ENCODE measurements at regions not wholly inside any gene's neighbourhood (a gene's known extent, or its start where the extent isn't known, plus 50 kb on each side); places are given as distances from the start of the nearest gene placed in this dataset.

- DNase-seq: no peak
Measured at GRCh38 chrX:45975633-45976032, 569.6 kb downstream of the ZNF674 start.

- no peak for DNase-seq
Measured at GRCh38 chrX:45972636-45973035, 572.6 kb downstream of the ZNF674 start.

DNA sequence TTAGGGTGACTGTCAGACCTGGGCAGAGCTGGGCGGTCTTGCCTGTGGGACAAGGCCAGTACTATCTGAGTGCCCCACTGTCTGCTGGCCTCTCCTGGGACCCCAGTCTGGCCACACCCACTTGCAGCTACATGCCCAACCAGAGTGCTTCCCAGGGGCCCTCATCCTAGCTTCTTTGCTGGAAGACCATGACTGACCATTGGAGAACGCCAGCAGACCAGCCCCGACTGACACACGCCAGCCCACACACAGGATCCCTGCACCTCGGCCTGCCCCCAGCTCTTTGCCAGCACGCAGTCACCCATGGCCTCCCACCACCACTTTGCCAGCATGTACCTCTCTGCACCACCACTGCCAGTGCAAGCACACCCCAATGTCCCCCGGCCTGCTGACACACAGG is 585.7 kb downstream of the ZNF674 start:
- no peak for DNase-seq

- DNase-seq: no peak
Measured at GRCh38 chrX:45956191-45956870, 588.9 kb downstream of the ZNF674 start.

- no peak for DNase-seq
Measured at GRCh38 chrX:45955661-45956060, 589.6 kb downstream of the ZNF674 start.

- DNase-seq: peak; percentile 2
Measured at GRCh38 chrX:45954026-45954425, 591.2 kb downstream of the ZNF674 start.

DNA sequence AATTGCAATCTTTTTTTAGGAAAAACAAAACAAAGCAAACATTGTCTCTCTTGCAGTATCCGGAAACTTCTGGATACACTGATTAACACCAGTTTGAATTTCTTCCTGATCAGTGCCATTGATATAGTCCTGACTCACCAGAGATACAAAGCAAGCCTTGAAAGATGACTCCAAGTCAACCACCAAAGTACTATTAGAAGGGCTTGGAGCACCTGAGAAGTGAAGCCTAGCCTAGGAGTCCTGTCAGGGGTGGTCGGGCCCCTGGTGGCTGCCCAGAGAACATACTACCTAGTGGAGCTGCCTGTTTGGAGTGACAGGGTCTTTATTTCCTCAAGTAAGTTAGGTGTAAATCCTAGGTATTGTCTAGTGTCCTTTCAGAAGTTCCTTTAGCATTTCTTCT is 593.2 kb downstream of the ZNF674 start:
- no peak for DNase-seq

GRCh38 chrX:45935408-45935807 is 609.8 kb downstream of the ZNF674 start:
- no peak for DNase-seq

GRCh38 chrX:45912316-45912715 is 632.9 kb downstream of the ZNF674 start:
- no peak for DNase-seq

GRCh38 chrX:45907786-45908185 is 637.4 kb downstream of the ZNF674 start:
- DNase-seq: no peak

GRCh38 chrX:45903781-45904201 is 641.4 kb downstream of the ZNF674 start:
- DNase-seq: no peak

- peak; percentile 81 for DNase-seq
Measured at GRCh38 chrX:45900766-45901615, 644.2 kb downstream of the ZNF674 start.

DNA sequence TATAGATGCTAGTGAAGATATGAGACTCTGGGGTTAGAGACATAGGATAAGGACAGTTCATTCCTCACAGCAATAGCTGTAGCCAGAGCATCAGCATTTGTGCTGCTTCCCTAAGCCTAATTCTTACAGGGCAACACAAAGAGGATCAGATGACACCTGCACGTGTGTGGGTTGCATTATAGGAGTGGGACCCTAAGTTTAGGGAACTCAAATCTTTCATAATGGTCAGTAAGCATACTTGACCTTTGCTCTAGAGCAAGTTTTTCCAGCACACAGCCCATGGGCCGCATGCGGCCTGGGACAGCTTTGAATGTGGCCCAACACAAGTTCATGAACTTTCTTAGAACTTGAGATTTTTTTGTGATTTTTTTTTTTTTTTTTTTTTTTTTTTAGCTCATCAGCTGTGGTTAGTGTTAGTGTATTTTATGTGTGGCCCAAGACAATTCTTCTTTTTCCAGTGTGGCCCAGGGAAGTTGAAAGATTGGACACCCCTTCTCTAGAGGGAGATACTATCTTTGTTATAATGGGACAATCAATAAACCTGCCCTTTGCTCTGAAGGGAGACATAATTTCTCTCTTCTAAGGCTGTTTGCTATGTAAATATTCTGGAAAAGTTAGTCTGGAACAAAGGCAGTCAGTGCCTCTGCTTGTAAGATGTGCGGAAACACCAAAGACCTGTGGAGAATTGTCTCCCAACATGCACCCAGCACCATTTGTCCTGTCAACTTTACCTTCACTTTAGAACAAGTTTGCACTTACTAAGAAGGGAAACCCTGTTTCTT is 650.2 kb downstream of the ZNF674 start:
- no peak for DNase-seq

GRCh38 chrX:45889471-45889870 is 655.8 kb downstream of the ZNF674 start:
- peak; percentile 12 for DNase-seq

- DNase-seq: no peak
Measured at GRCh38 chrX:45888518-45888917, 656.7 kb downstream of the ZNF674 start.

DNA sequence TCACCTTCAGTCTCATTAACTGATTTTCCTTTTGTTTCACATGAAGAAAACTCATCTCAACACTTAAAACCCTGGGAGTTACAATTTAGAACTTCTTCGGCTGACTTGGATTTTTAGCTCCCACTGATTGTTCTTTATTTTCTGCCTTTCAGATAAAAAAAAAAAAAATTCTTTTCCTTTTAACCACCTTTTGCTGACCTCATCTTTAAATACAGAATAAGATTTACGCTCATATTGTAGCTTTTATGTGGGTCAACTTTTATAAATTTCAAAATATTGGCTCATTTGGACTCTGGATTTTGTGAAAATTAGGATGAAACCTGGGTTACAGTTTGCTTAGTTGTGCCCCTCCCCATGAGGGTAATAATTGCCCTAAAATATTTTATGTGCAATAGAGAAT is 659.3 kb downstream of the ZNF674 start:
- no peak for DNase-seq

- no peak for DNase-seq
Measured at GRCh38 chrX:45879512-45879911, 665.7 kb downstream of the ZNF674 start.

- no peak for DNase-seq
Measured at GRCh38 chrX:45876206-45876605, 669.0 kb downstream of the ZNF674 start.

GRCh38 chrX:45873781-45874180 is 671.4 kb downstream of the ZNF674 start:
- DNase-seq: no peak

GRCh38 chrX:45872480-45872879 is 671.8 kb upstream of the DIPK2B start:
- no peak for DNase-seq

DNA sequence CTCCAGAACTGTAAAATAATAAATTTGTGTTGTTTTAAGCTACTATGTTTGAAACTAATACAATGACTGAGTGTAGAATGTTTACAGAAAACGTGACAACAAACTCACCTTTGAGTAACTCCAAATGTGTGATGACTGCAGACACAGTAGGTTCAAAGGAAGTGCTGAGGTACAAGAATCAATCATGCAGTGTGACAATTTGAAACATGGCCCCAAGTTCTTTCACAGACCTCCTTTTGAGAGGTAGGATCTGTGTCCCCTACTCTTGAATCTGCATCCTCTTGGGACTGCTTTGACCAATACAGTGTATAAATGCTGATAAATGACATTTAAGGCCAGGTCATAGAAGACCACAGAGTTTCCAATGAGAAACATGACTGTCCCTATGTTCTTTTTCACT is 667.7 kb upstream of the DIPK2B start:
- DNase-seq: no peak

- no peak for DNase-seq
Measured at GRCh38 chrX:45862801-45863200, 662.1 kb upstream of the DIPK2B start.

DNA sequence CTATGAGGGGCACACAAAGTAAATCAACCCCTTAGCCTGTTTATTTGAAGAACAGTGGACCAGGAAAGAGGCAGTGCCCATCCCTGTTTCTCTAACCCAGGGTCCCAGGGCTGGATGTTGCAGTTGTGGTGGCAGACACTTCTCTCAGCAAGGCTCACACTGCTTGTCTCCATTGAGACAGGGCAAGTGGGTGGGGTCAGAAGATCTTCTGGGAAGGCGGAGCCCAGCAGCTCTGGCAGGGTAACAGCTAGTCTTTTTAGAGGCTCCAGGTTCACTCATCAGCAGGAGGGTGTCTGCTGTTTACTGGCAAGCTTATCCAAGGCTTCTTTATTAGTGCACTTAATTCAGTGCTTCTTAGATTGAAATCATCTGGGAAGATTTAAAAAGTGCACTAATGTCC is 659.8 kb upstream of the DIPK2B start:
- DNase-seq: no peak

DNA sequence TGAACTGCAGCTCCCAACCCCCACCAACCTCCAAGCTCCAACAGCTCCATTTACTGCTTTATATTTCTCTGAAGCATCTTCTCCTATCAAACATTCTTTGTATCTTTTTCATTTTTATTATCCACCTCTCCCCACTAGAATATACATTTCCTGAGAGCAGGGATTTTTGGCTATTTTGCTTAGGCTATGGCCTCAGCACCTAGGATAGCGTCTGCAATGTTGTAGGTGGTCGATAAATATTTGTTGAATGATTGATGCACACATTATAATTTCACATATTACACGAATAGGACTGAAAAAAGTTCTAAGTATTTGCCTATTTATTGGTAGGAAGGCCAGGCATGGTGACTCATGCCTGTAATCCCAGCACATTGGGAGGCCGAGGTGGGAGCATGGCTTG is 658.7 kb upstream of the DIPK2B start:
- DNase-seq: no peak
